T-helper 2 cell (primary cell): ENCODE measurements at regions not wholly inside any gene's neighbourhood (a gene's known extent, or its start where the extent isn't known, plus 50 kb on each side); places are given as distances from the start of the nearest gene placed in this dataset.

Experiments used
- DNase-seq, 5 experiments: peaks; one replicate each; pipeline versions ENCODE4 v3.0.0 to v3.0.0-alpha.2; 2012 to 2022

DNA sequence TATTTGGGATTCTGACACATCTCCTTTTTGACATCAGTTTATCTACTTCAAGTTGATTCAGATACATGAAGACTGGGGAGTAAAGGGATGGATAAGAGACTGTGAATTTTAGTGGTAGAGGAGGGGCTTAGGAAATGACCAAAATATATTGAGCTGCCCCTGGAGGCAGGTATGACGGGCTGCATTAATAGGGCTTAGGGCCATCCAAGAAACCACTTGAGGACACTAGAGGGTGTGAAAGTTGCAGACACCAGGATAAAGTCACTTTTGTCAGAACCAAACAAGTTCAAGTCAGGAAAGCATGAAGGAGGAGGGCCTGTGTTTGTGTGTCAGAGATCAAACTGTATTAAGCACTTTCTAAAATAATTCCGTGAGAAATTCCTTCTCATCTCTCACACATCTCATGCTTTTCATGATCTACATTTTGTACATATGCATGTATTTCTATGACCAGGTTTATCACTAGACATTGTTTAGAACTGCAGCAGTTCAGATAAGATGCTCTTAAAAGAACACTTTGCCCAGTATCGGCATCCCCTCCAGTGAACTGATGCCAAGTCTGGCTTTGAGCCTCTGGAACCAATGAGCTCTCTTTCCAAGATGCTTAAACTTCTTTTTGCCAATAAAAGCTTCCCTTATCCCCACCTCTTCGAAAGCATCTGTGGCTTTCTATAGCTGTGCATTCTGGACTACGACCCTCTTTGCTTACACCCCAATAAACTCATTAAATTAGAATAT is 136.9 kb downstream of the SLC38A1 start:
- DNase-seq: peak in 1 of 5 experiments; percentile 10

DNA sequence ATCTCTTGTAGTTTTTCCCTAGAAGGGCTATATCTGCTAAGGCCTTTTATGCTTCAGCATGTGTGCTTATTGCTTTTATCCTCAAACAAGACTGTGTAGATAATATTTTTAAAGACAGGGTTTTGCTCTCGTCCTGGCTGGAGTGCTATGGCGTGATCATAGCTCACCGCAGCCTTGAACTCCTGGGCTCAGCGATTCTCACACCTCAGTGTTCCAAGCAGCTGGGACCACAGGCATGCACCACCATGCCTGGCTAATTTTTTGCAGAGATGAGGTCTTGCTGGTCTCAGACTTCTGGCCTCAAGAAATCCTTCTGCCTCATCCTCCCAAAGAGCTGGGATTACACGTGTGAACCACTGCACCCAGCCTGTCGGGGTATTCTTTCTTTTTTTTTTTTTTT is 137.3 kb upstream of the SCAF11 start:
- no peak for DNase-seq

DNA sequence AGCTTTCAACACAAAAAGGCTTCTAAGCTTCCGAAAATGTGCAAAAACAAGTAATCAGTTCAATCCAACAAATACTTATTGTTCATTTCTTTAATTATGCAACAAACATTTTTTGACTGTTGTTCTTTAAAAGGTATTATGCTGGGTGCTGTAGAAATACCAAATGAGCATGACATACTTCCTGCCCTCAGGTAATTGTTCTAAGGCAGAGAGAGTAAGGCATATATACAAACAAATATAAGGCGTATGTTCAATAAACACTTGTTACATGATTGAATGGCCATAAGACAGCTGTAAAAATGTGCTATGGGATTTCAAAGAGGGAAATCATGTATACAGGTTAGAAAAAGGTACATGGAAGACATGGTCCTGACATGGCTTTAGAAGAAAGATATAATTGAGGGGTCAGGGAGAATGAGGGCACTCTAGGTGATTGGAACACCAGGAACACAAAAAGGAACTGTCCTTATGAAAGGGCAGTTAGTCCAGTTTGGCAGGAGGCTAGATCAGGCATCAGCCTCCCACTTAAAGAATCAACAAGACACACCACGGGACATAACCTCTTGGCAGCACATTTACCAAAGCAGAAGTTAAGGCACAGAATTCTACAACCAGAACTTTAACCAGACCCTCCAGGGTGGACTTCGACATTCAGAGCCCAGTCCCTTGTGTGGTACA is 135.8 kb upstream of the SCAF11 start:
- DNase-seq: no peak

DNA sequence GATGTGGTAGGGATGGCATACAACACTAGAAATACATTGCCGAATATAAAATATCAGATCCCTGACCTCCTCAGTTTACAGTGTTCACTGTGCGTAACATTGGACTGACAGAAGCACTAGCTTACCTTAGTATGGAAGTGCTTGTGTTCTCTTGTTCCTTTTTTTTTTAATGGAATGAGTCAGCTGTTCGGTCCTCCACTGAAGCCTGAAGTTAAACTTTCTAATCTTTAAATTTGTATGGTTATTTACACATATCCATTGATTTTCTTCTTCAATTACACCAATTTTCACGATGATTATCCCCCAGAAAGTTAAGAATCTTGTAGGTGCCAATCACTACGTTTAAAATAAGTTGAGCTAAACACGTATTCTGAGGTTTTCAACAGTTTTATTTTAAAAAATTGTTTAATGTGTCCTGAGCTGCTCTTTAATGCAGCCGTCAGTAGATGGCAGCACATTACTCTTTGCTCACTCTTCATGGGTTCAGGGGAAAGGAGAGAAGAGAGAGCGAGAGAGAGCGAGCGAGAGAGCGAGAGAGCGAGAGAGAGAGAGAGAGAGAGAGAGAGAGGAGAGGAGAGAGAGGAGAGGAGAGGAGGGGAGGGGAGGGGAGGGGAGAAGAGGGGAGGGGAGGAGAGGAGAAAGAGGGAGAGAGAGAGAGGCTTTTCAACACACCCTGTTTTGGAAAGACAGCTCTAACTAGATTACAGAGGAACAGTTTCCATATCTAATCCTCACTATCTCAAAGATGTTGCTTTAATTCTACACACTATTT is 134.7 kb upstream of the SCAF11 start:
- DNase-seq: peak in 3 of 5 experiments; percentile 28 to 86 (median 53)

DNA sequence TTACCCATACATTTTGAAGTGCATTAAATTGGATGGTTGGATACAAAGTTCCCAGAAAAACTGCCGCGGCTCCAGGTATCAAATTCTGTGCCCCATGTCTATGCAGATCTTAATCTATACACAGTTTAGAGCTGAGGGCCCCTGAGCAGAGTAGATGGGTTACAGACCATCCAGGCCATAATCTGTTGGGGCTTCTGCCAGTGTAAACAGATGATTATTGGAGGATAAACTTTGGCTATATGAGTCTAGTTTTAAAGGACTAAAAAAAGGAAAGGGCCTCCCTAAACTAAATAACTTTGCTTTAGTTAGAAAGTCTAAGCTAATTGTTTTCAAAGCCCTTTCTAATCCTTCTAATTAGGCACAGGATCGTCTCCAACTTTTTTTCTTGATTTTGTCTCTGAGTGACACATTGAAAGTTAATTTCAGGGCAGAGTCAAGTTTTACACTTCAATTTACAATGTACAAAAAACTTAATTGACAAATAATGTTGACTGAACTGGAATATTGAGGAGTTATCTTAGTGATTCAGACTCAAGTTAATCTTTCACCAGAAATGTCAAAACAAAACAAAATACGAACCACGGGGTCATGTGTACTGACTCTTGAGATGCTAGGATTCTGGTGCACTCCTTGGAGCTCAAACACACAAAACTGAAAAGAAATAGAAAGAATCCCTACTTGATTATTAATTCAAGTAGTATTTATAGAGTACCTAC is 133.9 kb upstream of the SCAF11 start:
- DNase-seq: no peak

DNA sequence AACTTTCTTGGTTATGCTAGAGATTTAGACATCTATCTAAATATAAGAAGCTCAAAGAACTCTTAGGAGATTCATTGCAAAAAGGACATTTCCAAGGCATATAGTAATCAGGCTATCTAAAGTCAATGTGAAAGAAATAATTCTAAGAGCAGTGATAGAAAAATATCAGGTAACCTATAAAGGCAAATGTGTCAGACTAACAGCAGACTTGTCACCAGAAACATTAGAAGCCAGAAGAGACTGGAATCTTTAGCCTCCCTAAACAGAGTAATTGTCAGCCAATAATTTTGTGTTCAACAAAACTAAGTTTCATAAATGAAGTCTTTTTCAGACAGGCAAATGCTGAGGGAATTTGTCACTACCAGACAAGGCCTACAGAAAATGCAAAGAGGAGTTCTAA is 122.0 kb upstream of the SCAF11 start:
- DNase-seq: no peak

DNA sequence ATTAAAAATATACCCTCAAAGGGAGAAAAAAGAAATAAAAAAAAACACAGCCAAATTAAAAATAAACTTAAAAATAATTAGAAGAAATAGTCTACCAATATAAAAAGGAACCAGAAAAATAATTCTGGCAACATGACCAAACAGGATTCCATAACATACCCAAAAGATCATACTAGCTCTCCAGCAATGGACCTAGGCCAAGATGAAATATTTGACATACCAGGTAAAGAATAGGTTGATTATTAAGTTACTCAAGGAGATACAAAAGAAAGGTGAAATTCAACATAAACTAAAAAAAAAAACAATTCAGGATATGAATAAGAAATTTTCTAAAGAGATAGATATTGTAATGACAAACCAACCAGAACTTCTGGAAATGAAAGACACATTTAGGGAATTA is 121.3 kb upstream of the SCAF11 start:
- DNase-seq: no peak

DNA sequence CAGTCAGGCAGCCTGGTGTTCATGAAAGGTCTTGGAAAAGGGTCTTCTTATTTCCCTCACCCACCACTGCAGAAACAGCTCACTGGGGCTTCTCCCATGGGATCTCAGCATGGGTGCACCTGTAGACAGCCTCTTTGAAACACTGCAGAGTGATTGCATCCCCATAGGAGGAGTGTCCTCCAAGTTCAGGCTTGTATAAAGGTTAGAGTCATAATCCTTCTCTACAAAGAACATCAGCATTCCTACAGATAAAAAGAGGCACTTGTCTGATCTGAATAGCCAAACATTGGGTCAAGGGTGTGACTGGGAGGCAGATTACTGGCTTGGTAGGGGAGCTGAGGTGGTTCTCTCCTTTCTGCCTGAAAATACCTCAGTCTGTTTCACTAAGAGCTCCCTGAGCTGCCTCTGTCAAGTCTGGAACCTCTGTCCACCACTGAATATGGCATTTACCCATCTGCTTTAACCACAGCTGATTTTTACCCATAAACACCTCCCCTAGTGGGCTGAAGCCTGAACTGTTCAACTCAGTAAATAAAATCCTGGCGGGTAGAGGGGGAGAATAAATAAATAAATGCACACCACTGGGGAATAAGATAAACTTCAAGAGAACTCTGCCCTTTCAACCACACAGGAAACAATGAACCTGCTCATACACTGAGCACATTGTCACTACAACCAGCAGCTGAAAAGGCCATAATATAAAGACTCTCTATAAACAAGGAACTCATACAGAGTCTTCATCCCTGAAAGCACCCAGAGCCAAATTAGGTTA is 120.7 kb upstream of the SCAF11 start:
- DNase-seq: peak in 1 of 5 experiments; percentile 60

DNA sequence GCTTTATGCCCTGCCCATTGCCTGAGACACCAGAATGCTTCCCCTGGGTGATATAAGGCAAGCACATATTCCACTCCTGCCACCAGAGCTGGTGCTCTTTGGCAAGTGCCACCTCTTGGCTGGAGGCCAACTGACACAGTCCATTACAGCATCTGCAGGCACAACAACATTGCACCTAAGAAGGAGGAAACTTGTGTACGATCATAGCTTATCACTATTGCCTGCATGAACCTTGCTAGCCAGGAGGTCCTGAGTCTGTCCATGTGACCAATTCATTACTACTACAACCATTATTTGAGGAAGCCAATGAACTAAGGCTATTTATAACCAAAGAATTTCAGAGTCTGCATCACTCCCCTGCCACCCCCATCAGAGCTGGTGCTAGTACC is 119.8 kb upstream of the SCAF11 start:
- no peak for DNase-seq

DNA sequence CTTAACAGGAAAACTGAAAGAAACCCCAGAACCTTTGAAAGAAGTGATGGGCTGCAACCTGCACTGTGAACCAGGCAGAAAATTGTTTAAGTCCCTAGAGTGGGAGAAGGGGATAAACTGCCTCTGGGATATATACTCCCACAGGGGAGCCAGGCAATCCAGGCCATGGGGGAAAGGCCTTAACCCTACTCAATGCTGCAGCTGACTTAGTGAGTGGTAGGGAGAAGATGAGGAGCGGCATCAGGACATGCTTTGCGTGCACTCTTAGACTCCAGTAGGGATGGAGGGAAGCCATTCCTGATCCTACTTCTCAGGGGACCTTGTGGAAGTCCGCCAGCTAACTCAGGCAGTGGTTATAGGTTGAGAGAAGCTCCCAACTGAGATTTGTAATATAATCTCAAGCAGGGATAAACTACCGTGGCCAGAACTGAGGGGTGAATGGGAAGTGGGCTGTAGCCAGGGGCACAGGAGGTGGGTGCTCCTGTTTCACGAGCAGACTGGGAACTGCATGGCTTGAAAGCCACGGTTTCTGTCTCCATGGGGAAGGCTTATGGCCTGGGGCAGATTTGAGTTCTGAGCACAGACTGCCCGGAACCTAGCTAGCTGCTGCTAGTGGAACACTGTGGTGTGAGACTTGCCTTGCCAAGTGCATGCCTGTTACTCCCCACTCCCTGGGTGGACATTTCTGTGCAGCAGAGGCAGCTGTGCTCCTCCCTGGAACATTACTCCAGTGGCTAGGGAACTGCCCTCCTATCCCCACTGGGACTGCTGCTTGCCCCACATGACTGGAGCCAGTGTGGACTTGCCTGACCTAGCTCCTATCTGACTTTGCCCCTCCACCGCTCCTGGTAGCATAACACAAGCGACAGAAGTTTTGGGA is 119.2 kb upstream of the SCAF11 start:
- DNase-seq: no peak

DNA sequence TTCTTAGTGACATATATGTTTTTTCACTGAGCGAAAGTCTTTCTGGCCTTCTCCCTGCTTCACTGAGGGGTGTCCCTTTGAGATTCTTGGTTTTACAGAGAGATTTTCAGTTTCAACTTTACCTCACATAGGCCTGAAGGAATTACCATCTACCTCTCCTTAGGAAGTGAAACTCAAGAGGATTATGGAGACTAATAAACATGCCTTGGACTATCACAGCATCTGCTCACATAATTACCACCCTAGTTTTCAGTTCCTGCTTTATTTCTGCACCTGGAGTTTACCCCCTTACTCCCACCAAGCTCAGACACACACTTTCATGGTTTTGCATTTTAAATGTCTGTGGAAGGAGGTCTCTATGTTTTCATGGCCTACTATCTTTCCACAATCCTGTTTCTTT is 118.3 kb upstream of the SCAF11 start:
- DNase-seq: no peak

DNA sequence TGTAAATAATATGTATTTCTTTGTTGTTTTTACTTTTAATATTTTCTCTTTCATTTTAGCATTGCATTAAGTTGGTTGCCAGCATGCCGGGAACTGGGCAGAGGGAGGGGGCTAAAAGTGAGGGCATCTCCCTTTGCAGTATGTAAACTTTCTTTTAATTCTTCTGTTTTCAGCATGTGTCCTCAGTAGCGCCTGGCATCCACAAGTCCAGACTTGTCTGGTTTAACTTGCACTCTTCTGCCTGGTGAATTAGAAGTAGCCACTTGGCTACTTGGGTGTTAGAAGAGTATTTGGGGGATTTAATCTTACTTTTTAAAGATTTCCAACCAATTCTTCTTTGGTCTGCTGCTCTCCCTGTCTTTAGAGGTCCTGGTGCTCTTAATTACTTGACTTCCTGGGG is 117.2 kb upstream of the SCAF11 start:
- no peak for DNase-seq

DNA sequence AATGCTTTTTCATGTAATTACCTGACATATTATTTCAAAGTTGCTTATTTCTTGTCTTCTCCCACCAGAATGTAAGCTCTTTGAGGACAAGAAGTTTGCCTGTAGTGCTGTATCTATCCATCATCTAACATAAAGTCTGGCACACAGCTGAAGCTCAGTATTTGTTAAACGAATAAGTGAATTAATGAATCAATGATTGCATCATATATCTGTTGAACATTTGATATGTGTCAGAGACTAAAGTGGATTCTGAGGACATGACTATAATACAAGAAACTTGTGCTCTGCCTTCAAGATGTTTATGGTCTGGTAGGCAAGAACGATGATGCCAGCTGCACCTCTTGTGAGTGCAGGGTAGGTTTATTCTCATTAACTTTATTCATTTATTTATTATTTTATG is 115.4 kb upstream of the SCAF11 start:
- DNase-seq: no peak

DNA sequence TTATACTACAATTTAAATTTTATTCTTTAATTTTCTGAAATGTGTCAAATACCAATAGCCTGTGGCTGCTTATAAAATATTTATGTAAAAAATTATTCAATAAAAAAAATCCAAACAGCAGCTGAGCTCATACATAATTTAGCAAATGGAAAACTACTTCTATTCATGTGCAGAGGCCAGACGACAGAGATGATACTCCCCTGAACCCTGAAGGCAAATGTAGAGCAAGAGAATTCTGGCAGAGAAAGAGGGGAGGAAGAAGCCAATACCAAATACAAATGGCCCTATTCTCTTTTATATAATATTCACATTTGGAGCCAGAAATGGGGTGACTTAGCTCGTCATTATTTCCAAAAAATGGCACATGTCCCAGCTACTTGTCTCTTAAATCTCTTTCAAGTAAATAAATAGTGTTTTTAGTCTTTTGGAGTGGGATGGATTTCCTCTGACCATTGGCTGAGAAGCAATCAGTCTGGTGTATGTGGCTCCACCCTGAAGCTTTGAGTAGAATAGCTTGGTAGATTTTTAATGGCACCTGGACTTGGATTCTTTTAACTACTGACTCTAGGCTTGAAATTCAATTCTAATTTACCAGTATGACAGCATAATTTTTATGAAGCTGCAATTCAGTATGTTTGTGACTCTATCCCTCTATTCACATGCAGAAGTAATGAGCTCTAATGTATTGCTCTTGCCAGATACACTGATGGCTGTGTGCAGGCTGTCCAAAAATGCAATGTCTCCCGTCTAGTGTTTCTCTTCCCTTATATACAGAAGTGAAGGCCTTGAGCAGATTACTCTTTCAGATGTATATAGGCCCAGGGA is 113.4 kb upstream of the SCAF11 start:
- DNase-seq: no peak

DNA sequence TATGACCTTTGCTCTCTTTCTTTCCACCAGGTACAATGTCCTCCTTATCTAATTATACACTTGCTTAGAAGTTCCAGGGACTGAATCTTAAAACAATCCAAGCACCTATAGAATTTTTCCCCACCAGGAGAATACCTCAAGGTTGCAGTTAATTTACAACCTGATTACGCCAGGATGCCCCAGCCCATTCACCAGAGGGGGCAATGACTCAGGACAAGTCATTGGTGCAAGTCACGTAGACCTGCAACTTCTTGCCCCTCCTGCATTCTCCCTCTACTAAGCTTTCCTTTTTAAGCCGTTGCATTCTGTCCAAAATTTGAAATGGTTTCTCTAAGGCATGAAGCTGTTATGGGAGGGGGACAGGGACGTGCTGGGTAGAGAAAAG is 111.1 kb upstream of the SCAF11 start:
- DNase-seq: no peak

DNA sequence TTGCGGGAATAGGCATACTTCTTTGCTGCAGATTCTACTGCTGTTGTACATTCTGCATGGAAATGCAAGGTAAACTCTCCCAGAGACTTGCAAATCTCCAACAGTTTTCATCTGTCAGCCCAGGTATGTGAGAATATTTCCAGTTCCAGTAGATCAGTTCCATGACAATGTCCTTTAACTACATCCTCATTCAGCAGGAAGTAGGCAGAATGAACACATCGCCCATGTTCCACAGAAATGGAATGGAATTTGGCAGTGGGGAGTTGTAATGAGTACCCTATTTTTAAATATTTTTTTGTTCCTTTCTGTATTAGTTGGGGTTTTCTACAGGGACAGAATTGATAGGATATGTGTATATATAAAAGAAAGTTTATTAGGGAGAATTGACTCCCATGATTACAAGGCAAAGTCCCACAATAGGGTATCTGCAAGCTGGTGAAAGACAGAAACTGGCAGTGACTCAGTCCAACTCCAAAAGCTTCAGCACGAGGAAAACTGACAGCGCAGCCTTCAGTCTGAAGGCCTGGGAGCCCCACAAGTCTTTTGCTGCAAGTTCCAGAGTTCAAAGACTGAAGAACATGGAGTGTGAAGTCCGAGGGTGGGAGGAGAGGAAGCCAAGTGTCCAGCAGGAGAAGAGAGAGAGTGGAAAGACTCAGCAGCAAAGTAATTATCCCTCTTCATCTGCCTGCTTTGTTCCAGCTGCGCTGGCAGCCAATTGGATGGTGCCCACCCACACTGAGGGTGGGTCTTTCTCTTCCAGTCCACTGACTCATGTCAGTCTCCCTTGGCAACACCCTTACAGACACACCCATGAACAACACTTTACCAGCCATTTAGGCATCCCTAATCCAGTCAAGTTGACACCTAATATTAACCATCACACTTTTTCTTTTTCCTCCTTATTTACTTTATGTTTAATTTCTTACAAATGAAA is 110.4 kb upstream of the SCAF11 start:
- no peak for DNase-seq

DNA sequence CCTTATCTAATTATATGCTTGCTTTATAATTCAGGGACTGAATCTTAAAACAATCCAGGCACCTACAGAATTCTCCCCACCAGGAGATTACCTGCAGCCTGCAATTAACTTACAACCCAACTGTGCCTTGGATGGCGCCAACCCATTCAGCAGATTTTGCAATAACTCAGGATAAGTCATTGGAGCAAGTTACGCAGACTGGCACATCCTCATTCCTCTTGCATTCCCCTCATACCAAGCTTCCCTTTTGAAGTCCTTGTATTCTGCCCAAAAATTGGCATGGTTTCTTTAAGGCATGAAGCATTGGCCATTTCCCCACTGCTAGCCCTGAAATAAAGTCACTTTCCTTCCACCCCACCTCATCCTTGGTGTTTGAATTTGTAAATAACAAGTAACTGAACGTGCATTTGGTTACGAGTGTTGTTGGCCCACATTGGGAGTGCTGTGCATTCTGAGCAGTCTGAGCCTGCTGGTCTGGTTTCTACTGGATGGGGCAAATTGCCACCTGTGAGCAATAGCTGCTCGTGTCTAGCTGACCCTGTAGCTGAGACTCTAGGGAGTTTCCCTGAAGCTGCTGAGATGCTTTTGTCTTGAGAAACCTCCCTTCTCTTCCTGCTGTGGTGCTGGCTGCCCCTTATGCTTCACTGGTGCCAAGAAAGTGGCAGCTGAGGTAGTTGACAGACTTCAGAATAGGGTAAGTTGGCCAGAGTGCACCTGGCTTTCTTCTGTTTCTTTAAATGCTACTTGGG is 99.2 kb upstream of the SCAF11 start:
- no peak for DNase-seq

DNA sequence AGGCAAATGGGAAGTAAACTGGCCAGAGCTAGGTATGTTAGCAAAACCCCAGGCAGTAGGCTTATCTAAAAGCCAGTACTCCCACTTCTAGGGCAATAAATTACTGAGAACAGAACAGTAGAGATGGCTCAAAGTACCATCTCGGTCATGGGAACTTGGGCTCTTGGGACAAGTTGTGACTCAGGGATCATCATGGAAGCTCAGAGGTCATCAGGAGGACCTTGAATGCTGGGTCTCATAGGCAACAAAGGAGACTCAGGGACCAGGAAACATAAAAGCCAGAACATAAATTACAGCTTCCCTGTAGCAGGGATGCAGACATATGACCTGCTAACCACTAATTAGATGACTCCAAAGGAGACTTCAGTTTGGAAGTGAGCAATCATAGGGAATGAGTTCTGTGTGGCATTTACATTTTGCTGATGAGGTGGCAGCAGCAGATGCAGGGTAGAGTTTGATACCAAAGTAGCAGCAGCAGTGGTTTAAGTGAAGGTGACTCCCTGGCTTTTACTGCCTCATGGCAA is 97.6 kb upstream of the SCAF11 start:
- no peak for DNase-seq
